ENCODE measurements at regions not wholly inside any gene's neighbourhood (a gene's known extent, or its start where the extent isn't known, plus 50 kb on each side); places are given as distances from the start of the nearest gene placed in this dataset.

- TF ChIP-seq, protein P1, sequence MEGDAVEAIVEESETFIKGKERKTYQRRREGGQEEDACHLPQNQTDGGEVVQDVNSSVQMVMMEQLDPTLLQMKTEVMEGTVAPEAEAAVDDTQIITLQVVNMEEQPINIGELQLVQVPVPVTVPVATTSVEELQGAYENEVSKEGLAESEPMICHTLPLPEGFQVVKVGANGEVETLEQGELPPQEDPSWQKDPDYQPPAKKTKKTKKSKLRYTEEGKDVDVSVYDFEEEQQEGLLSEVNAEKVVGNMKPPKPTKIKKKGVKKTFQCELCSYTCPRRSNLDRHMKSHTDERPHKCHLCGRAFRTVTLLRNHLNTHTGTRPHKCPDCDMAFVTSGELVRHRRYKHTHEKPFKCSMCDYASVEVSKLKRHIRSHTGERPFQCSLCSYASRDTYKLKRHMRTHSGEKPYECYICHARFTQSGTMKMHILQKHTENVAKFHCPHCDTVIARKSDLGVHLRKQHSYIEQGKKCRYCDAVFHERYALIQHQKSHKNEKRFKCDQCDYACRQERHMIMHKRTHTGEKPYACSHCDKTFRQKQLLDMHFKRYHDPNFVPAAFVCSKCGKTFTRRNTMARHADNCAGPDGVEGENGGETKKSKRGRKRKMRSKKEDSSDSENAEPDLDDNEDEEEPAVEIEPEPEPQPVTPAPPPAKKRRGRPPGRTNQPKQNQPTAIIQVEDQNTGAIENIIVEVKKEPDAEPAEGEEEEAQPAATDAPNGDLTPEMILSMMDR (IDR thresholded peaks at IDR 0.05), result no peak
- TF ChIP-seq POLR2A (IDR thresholded peaks at IDR 0.05) (no peak), POLR2AphosphoS5 (IDR thresholded peaks at IDR 0.05) (no peak)
Measured at GRCh38 chr15:87667643-87668042, 588.9 kb downstream of the NTRK3 start.

All from suprapubic skin (tissue), 4 donors.